ENCODE measurements at regions not wholly inside any gene's neighbourhood (a gene's known extent, or its start where the extent isn't known, plus 50 kb on each side); places are given as distances from the start of the nearest gene placed in this dataset.

- Histone ChIP-seq H3K27me3 (replicated peaks; ENCODE audit: insufficient read depth) (no peaks in the 10 kb centered on the region), H4K20me1 (ENCODE audit: insufficient read depth) (no peaks in the 10 kb centered on the region), H3K4me2 (ENCODE audit: unreplicated experiment) (no peak overlapping the region), H3K9ac (no peak overlapping the region), H2AFZ (no peak overlapping the region), H3F3A (ENCODE audit: insufficient read depth) (no peaks in the 10 kb centered on the region), H3K4me3 (no peak overlapping the region), H3K9me3 (ENCODE audit: low read depth) (no peaks in the 10 kb centered on the region), H3K36me3 (ENCODE audit: low read depth) (no peaks in the 10 kb centered on the region), H3K4me1 (ENCODE audit: insufficient read depth) (no peaks in the 10 kb centered on the region), H3K9me2 (ENCODE audit: insufficient read depth) (no peaks in the 10 kb centered on the region), H3K27ac (no peak overlapping the region), H3K79me2 (ENCODE audit: insufficient read depth) (no peaks in the 10 kb centered on the region)
- in situ Hi-C loops (cut with MboI): no loop called here
- no peak for DNase-seq
- TF ChIP-seq EZH2phosphoT487 (IDR thresholded peaks at IDR 0.05; ENCODE audit: insufficient read depth, low read depth): no peak
- no peak for TF ChIP-seq EZH2 (IDR thresholded peaks at IDR 0.05; ENCODE audit: insufficient read depth, poor library complexity, severe bottlenecking)
- WGBS, 2 experiments (ENCODE audit: low coverage in 1 of 2, low lambda C conversion rate in 2 of 2, missing lambda C conversion rate in 2 of 2): 12 to 15% methylated on average over 7 of the region's 7 CpGs
These were observed 162.4 kb upstream of the GYPA start for GRCh38 chr4:144302704-144303536.

GRCh38 chr4:144304025-144304424, 163.5 kb upstream of the GYPA start:
- H4K20me1 ChIP-seq (ENCODE audit: insufficient read depth): no peaks in the 10 kb centered on the region
- no peaks in the 10 kb centered on the region for H3K9me2 ChIP-seq (ENCODE audit: insufficient read depth)
- H3F3A ChIP-seq (ENCODE audit: insufficient read depth): no peaks in the 10 kb centered on the region
- no peaks in the 10 kb centered on the region for H3K79me2 ChIP-seq (ENCODE audit: insufficient read depth)
- H3K27ac ChIP-seq: no peak overlapping the region
- H3K9me3 ChIP-seq (ENCODE audit: low read depth): no peaks in the 10 kb centered on the region
- in situ Hi-C loops (cut with MboI): no loop called here
- no peak overlapping the region for H2AFZ ChIP-seq
- 33 to 40% methylated on average over 2 of the region's 2 CpGs for WGBS, 2 experiments (ENCODE audit: low coverage in 1 of 2, low lambda C conversion rate in 2 of 2, missing lambda C conversion rate in 2 of 2)
- no peak overlapping the region for H3K4me2 ChIP-seq (ENCODE audit: unreplicated experiment)
- no peak for TF ChIP-seq EZH2 (IDR thresholded peaks at IDR 0.05; ENCODE audit: insufficient read depth, poor library complexity, severe bottlenecking)
- TF ChIP-seq EZH2phosphoT487 (IDR thresholded peaks at IDR 0.05; ENCODE audit: insufficient read depth, low read depth): no peak
- no peak overlapping the region for H3K9ac ChIP-seq
- no peak overlapping the region for H3K4me3 ChIP-seq
- no peaks in the 10 kb centered on the region for H3K36me3 ChIP-seq (ENCODE audit: low read depth)
- no peaks in the 10 kb centered on the region for H3K27me3 ChIP-seq (replicated peaks; ENCODE audit: insufficient read depth)
- no peaks in the 10 kb centered on the region for H3K4me1 ChIP-seq (ENCODE audit: insufficient read depth)
- DNase-seq: no peak

- WGBS, 2 experiments (ENCODE audit: low coverage in 1 of 2, low lambda C conversion rate in 2 of 2, missing lambda C conversion rate in 2 of 2): 36 to 37% methylated on average over 4 of the region's 4 CpGs
- TF ChIP-seq EZH2phosphoT487 (IDR thresholded peaks at IDR 0.05; ENCODE audit: insufficient read depth, low read depth): no peak
- TF ChIP-seq EZH2 (IDR thresholded peaks at IDR 0.05; ENCODE audit: insufficient read depth, poor library complexity, severe bottlenecking): no peak
- H3K4me3 ChIP-seq: no peak overlapping the region
- H3K79me2 ChIP-seq (ENCODE audit: insufficient read depth): no peaks in the 10 kb centered on the region
- no peak for DNase-seq
- no peaks in the 10 kb centered on the region for H4K20me1 ChIP-seq (ENCODE audit: insufficient read depth)
- no peaks in the 10 kb centered on the region for H3F3A ChIP-seq (ENCODE audit: insufficient read depth)
- no peaks in the 10 kb centered on the region for H3K27me3 ChIP-seq (replicated peaks; ENCODE audit: insufficient read depth)
- H3K4me2 ChIP-seq (ENCODE audit: unreplicated experiment): no peak overlapping the region
- H3K9ac ChIP-seq: no peak overlapping the region
- H3K9me3 ChIP-seq (ENCODE audit: low read depth): no peaks in the 10 kb centered on the region
- no peak overlapping the region for H2AFZ ChIP-seq
- H3K27ac ChIP-seq: no peak overlapping the region
- H3K4me1 ChIP-seq (ENCODE audit: insufficient read depth): no peaks in the 10 kb centered on the region
- H3K36me3 ChIP-seq (ENCODE audit: low read depth): no peaks in the 10 kb centered on the region
- in situ Hi-C loops (cut with MboI): no loop called here
- H3K9me2 ChIP-seq (ENCODE audit: insufficient read depth): no peaks in the 10 kb centered on the region
These were observed 170.0 kb upstream of the GYPA start for GRCh38 chr4:144310535-144310934.

GRCh38 chr4:144313370-144313769, 172.9 kb upstream of the GYPA start:
- H2AFZ ChIP-seq: no peak overlapping the region
- in situ Hi-C loops (cut with MboI): no loop called here
- no peaks in the 10 kb centered on the region for H3K9me2 ChIP-seq (ENCODE audit: insufficient read depth)
- DNase-seq: no peak
- no peak overlapping the region for H3K27ac ChIP-seq
- H3K36me3 ChIP-seq (ENCODE audit: low read depth): no peaks in the 10 kb centered on the region
- H3K9me3 ChIP-seq (ENCODE audit: low read depth): no peaks in the 10 kb centered on the region
- H3K4me2 ChIP-seq (ENCODE audit: unreplicated experiment): no peak overlapping the region
- H3K79me2 ChIP-seq (ENCODE audit: insufficient read depth): no peaks in the 10 kb centered on the region
- no peak overlapping the region for H3K9ac ChIP-seq
- no peaks in the 10 kb centered on the region for H3K4me1 ChIP-seq (ENCODE audit: insufficient read depth)
- H3F3A ChIP-seq (ENCODE audit: insufficient read depth): no peaks in the 10 kb centered on the region
- no peaks in the 10 kb centered on the region for H3K27me3 ChIP-seq (replicated peaks; ENCODE audit: insufficient read depth)
- no peak overlapping the region for H3K4me3 ChIP-seq
- no peak for TF ChIP-seq EZH2phosphoT487 (IDR thresholded peaks at IDR 0.05; ENCODE audit: insufficient read depth, low read depth)
- no peak for TF ChIP-seq EZH2 (IDR thresholded peaks at IDR 0.05; ENCODE audit: insufficient read depth, poor library complexity, severe bottlenecking)
- H4K20me1 ChIP-seq (ENCODE audit: insufficient read depth): no peaks in the 10 kb centered on the region
